ENCODE measurements at regions not wholly inside any gene's neighbourhood (a gene's known extent, or its start where the extent isn't known, plus 50 kb on each side); places are given as distances from the start of the nearest gene placed in this dataset.

- TF ChIP-seq POLR2A (IDR thresholded peaks at IDR 0.05; ENCODE audit: low read length) (no peak), GATA1 (IDR thresholded peaks at IDR 0.05; ENCODE audit: low read depth, low read length) (no peak)
Measured at GRCh38 chr3:11724615-11725339, 81.1 kb upstream of the VGLL4 start.

Data from erythroblast (primary cell).